ENCODE measurements at regions not wholly inside any gene's neighbourhood (a gene's known extent, or its start where the extent isn't known, plus 50 kb on each side); places are given as distances from the start of the nearest gene placed in this dataset.
A peak's percentile ranks its signal among the peaks of the same experiment; 100 is the strongest.

DNA sequence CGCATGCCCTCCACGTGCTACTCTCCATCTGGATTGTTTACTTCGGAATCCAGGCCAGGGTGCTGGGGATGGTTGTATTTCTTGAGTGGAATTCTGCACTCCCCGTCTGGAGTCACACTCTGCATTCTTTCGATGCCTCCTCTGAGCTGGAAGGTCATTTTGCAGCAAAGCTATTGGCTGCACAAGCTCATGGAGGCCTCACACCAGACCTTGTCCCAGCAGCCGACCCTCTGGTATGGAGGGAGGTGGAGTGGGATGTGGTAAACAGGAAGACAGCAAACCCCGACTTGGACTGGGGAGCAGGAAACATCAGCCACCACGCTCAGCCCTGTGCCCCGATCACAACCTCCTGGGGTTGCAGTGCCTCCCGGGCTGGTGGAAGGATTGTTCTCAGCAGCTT is 225.3 kb upstream of the LNX1 start:
- DNase-seq (ENCODE audit: low spot score) = no peak

DNA sequence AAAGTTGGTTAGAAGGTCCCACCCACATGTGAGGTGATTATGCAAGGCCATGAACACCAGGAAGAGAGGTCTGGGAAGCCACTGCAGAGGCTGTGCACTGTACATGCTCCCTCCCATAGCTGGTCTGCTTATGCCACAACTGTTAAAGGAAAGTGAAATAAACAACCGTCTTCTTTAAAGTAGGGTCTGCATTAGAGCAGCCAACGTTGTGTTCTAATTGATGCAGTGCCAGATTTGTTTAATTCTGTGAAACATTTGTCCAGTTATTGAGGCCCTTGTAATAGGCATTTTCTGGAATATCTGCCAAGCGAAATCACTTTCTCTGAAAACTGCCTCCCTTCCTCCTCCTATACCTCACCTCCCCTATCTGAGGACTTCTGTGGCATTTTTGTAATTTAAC is 224.0 kb upstream of the LNX1 start:
- DNase-seq (ENCODE audit: low spot score) = no peak

- DNase-seq (ENCODE audit: low spot score) = no peak
Observed at GRCh38 chr4:53813998-53814397, 222.7 kb upstream of the LNX1 start.

DNA sequence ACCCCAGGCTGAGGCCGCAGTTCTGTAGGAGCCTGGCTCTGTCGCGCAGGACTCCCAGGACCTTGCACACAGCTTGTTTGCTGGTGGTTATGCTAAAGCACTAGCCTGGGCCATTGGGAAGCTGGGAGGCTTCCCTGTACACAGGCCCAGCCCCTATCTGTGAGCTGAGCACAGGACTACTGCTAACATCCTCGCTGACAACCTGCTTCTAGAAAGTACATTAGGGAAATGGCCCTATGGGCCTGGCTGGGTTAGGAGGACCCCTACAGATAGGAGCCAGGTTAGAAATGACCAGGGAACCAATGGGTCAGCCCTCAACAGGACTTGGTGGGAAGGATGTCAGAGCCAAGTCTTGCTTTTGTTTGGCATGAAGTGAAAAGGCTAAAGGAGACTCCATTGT is 219.4 kb upstream of the LNX1 start:
- DNase-seq (ENCODE audit: low spot score) = no peak

GRCh38 chr4:53809816-53810215 is 218.5 kb upstream of the LNX1 start:
- DNase-seq (ENCODE audit: low spot score) = no peak

- no peak for DNase-seq (ENCODE audit: low spot score)
Observed at GRCh38 chr4:53805291-53805690, 214.0 kb upstream of the LNX1 start.

GRCh38 chr4:53804719-53805118 is 213.4 kb upstream of the LNX1 start:
- DNase-seq (ENCODE audit: low spot score) = peak; percentile 21

DNA sequence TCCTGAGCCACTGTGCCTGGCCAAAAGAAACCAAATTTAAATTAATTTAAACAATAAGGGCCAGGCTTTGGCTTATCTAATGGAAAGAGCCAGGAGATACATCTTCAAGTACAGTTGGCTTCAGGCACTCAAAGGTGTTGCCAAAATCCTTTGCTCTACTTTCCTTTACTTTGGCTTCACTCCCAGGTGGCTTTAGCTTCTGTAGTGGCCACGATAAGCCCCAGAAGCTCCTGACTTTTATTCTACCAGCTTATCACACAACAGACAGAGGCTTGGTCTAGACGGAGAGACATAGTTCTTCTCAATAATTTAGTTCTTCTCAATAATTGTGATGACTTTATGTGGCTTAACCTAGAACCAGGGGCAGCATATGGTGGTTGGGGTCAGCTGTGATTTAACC is 211.2 kb upstream of the LNX1 start:
- no peak for DNase-seq (ENCODE audit: low spot score)

DNA sequence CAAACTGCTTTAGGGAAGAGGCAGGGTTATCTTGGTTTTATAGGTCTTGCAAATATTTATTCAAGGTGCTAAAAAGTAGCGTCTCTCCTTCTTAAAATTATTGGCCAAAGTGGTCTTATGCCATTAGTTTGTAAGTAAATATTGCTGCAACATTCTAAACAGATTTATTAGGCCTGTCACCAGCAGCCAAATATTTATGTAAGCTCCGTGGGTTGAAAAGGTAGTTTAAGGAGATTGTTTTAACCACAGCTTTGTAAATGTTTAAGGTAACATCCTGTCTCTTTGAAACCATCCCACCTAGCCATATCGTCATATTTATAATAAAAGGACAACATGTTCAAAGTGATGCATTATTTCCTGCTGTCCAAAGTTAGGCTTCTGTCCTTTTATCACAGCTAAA is 210.1 kb upstream of the LNX1 start:
- DNase-seq (ENCODE audit: low spot score) = no peak

DNA sequence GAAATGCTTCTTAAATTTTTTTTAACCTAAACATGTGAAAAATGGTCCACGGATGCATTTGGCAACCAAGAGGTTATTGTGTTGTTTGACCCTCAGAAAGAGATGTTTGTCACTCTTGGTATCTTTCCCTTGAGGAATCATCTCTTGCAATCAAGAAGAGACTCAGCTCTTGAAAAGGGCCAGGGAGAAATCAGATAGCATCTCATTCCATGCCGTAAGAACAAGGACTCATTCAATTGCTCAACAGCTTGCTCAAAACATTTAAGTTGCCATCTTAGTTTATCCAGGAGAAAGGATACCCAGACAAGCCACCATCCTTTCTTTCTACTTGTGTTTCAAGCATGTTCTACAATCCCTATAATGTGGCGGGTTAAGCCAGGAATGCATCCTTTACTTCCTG is 209.5 kb upstream of the LNX1 start:
- DNase-seq (ENCODE audit: low spot score) = no peak

DNA sequence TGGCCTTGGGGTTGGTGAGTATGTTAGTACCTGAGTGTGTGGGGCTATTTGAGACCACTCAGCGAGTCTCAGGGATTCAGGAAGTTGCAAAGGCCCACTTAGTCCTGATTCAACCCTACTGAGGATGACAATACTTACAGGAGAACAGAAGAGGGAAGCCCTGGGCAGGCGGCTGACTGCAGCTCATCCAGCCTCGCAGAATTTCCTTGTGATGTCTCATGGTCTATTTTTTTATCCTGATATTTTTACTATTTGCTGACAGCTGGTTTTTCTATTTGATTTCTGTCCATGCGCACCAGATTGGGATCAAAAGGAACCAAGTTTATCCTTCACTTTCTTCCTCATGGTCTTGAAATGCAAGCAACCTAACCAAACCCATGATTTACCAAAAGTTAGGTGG is 201.8 kb upstream of the LNX1 start:
- DNase-seq (ENCODE audit: low spot score) = no peak

DNA sequence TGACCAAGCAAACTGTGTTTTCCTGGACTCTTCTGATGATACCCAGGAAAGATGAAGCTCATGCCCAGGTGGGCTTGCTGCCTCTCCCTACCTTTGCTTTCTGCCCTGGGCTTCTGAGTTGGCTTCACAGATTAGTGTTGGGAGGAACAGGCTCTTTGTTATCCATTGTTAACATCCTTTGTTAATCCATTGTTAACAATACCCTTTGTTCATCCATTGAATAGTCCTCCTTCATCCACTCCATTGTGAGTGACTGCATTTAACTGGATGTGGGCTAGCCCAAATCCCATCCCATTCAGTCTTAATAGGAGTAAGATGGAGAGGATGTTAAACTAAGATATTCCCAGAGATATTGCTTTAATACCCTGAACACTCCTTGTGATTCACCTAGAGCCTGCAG is 199.0 kb upstream of the LNX1 start:
- DNase-seq (ENCODE audit: low spot score) = no peak

GRCh38 chr4:53788621-53789020 is 197.3 kb upstream of the LNX1 start:
- no peak for DNase-seq (ENCODE audit: low spot score)

DNA sequence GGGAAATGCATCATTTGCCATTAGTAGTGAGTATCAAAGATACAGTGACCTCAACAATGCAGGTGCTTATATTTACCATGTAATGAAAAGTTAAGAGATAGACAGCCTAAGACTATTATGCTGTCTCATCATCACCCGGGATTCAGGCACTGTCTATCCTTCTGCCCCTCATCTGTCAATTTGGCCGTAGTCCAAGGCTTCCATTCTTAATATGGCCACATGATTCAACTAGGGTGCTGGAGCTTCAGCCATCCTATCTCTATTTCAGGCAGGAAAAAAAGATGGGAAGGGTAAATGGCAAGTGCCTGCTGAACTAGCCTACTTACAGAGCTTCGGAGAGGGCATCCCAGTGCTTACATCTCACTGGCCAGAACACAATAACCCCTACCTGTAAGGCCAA is 196.7 kb upstream of the LNX1 start:
- DNase-seq (ENCODE audit: low spot score) = no peak

DNA sequence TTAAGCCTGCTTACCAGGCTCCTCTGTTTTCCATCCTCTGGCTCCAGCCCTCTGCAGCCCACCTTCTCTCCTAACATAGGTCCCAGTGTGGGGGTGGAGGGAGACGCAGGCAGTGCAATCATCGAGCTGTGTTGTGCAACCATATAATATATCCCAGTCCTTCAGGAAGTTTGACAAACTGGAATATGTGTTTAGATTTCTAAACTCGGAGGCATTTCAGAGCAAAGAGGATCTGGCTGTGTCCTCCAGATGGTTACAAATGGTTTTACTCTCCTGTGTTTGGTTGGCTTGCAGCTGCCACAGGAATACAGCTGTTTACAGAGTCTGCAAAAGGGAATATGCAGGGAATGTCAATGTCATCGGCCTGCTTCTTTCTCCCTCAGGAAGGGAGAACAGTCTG is 195.3 kb upstream of the LNX1 start:
- no peak for DNase-seq (ENCODE audit: low spot score)

DNA sequence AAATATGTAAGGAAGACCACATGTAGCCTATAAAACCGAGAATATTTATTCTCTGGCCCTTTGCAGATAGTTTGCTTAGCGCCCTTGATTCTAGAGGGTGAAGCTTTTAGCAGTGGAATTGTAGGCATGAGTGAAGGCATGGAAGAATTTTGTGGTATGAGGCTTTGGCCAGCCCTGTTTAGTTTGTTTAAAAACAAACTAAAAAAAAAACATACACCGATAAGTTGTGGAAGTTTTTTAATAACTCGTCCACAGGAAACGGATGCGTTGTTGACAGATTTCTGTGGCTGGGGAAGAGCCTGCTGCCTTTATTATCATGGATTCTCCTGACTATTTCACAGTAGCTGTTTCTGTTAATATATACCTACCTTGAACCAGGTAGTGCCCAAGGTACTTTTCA is 194.7 kb upstream of the LNX1 start:
- no peak for DNase-seq (ENCODE audit: low spot score)

DNA sequence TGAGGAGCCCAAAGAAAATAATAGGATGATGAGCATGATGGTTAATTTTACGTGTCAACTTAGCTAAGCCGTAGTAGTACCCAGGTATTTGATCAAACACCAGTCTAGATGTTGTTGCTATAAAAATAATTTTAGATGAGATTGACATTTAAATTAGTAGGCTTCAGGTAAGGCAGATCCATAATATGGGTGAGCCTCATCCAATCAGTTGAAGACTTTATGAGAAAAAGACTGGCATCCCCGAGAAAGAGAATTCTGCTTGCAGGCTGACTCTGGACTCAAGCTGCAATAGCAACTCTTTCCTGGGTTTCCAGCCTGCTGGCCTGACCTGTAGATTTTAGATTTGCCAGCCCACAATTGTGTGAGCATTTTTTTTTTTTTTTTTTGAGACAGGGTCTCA is 192.8 kb upstream of the LNX1 start:
- DNase-seq (ENCODE audit: low spot score) = no peak

DNA sequence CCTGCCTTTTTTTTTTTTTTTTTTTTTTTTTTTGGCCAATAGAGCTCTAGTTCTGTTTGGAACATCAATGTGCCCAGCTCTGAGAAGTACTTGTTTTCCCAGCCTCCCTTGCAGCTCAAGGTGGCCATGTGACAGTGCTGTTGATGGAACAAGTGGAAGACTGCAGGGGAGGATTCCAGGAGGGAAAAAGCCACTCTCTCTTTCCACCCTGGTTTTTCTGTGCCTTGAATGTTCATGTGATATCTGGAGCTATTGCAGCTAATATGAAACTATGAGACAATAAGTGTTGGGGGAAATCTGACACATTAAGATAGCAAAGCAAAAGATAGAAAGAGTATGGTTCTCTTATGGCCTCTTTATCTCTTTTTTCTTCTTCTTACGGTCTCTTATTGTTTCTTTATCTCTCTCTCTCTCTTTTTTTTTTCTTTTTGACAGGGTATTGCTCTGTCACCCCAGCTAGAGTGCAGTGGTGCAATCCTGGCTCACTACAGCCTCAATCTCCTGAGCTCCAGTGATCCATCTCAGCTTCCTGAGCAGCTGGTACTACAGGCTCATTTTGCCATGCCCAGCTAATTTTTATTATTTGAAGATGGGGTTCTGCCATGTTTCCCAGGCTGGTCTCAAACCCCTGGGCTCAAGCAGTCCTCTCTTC is 192.0 kb upstream of the LNX1 start:
- DNase-seq (ENCODE audit: low spot score) = no peak

- DNase-seq (ENCODE audit: low spot score) = peak; percentile 15
Observed at GRCh38 chr4:53782458-53782845, 191.2 kb upstream of the LNX1 start.

DNA sequence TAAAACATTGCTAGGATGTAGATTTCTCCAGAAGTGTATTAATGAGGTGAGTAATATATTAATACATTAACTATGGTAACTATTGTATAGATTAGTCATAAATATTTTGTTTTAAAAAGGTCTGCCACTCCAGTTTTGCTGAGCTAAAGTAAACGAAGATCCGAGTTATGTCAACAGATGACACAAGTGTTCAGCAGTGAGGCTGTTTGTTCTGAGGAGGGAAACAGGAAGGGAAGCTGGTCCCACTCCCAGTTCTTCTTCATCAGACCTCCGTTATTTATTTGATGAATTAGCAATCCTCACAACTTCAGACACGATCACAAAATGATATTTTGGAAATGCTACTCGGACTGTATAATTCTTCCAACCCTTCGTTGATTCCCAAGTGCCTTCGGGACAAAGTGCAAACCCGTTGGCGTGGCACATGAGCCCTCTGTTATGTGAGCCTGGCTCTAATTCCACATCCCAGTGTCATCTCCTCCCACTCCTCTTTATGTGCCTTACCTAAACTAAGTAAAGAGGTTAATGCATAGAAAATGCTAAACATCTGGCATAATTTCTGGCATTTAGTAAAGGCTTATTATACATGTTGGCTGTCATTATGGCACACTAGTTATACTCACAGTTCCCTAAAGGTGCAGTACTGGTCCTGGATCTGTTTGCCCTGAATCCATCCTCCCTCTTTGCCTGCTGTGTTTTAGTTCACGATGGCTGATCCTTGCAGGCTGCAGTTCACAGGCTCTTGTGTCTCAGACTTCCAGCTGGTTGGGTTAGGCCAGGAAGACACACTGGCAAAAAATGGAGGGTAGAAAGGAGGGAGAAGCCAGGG is 190.6 kb upstream of the LNX1 start:
- DNase-seq (ENCODE audit: low spot score) = no peak

GRCh38 chr4:53780736-53781400 is 189.6 kb upstream of the LNX1 start:
- DNase-seq (ENCODE audit: low spot score) = no peak

GRCh38 chr4:53779025-53779424 is 187.7 kb upstream of the LNX1 start:
- DNase-seq (ENCODE audit: low spot score) = no peak

- DNase-seq (ENCODE audit: low spot score) = no peak
Observed at GRCh38 chr4:53778155-53778554, 186.9 kb upstream of the LNX1 start.
